ENCODE measurements at regions not wholly inside any gene's neighbourhood (a gene's known extent, or its start where the extent isn't known, plus 50 kb on each side); places are given as distances from the start of the nearest gene placed in this dataset.

DNA sequence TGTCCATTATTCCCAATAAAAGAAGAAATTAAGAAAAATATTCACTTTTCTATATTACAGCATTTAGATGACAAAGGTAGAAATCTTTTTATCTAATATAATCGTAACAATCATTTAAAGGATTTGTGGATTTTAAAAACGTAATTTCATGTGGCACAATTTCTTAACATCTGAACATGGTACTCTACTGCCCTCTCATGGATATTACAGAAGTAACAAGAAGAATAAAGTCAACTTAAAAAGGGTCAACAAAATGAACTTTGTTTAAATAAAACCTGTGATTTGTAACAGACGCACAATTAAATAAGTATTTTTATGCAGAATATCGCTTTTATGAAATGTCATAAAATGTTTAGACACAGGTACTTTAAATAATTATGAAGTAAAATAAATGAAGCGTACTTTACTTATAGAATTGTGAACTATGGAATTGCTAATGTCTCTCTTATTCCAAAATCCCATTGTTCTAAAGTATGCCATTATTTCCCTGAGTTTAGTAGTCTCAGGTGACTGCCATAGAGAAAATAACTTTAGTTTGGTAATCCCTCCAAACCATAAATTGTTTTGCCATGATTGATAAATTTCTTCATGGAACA, 366.8 kb upstream of the ZNF385D start:
- peak; percentile 52 for DNase-seq

DNA sequence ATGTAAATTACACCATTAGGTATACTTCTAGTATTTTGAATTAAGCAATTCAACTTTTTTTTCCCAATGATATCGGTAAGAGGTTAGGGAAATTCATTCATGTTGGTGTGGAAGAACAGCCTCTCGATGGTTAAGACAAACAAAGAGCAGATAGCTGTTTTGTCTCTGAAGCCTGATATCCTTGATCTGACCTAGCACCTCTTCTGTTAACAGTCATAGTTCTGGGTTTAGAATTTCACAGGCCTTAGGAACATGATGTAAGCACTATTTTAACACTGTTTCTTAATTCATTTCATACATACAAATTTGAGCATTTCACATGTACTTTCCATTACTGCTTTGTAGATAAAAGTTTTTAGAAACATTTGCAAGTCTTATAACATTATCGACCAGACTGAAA, 367.5 kb upstream of the ZNF385D start:
- no peak for DNase-seq

DNA sequence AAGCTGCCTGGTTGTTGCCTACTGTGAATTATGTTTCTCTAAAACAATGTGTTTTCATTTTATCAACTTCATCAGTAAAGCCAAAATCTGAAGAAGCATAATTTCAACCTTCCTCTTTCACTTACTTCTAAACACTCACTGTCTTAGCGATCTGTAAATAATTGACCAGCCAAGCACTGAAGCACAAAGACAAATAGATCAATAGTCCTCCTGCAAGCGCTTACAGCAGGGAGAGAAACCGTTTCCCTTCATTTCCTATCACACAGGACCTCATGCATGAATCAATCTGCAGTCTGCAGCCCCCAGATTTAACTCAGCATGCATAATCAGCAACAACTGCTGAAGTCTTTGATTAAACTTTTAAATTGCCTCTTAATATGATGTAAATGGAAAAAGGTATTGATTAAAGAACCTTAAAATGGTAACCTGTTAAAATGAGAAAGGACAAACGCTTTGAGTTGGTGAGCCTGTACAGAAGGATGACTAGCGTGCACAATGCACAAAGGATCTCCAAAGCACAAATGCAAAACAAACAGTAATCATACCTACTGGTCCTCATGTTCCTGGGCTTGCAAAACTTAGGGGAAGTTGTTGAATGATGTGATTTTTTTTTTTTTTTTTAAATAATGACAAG, 370.2 kb upstream of the ZNF385D start:
- DNase-seq: no peak

DNA sequence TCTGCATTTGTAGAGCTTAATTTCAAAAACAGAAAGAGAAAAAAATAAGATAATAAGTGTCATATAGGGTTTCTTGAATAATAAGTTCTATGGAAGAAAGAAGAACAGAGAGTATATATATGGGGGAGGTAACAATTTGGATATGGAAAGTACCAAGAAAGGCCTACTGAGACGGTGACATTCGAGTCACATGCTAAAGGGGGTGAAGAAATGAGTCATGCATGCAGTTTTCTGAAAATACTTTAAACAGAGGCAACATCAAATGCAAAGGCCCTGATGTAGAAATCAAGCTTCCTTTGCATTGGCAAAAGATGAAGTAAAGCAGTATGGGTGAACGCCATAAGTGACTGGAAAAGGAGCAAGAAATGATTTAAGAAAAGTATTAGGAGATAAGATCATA, 371.6 kb upstream of the ZNF385D start:
- DNase-seq: no peak

DNA sequence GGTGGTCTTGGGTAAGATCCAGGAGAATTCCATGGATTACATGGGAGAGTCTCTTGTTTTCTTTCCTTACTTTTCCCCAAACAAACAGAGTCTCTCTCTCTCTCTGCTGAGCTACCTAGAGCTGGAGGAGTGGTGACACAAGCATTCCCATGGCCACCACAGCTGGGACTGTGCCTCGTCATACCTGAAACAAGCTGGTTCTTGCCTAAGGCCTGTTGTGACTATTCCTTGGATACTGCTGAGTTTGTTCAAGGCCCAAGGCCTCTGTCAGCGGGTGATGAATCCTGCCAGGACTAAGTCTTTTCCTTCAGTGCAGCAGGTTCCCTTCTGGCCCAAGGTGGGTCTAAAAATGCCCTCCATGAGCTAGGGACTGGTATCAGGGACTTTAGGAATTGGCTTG, 378.1 kb upstream of the ZNF385D start:
- DNase-seq: no peak

DNA sequence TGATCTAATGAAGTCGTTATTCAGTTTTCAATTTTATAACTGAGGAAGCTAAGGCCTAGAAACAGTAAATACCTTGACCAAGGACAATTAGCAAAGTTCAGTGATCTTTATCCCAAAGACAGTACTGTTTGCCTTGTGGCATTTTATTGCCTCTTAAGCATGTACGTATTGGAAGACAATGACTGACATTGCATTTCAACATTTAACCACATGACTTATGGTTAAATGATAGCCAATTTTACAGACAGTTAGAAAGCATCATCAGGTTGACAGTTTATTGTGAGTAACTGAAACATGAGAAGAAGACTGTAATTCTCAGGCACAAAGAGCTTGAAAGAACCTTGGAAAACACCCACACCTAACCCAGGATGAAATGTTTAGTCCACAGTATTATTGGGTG, 390.8 kb upstream of the ZNF385D start:
- no peak for DNase-seq

DNA sequence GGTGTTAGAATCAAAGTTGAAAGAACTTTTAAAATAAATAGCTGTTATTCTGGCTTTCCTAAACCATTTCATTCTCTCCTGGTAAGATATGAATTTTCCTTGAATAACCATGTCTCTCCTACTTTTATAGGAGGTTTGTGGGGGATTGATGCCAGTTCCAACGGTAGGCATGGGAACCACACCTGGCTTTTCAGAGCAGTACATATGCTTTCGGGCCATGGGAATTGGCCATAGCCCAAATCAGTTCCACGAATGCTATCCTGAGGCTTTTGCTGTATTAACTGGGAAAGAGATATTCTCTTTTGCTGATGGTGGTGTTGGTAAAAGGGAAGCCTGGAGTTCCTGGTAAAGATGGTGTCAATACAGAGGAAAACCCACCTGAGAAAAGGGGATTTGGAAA, 396.2 kb upstream of the ZNF385D start:
- no peak for DNase-seq

DNA sequence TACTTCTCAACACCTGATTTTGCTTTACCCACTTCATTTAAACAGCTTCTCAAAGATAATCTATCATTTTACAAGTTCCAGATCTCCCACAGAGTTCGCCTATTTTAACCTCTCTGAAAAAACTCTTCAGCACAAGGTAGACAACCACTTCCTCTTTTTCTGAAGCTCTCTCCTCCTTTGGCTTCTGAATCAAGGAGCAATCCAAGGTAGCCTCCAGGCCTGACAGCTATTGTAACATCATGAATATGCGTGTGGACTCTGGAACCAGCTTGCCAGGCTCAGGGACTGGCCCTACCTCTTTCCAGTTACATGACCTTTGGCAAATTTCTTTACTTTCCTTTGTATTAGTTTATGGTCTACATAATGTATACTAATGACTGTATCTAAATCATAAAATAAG, 405.9 kb upstream of the ZNF385D start:
- no peak for DNase-seq

DNA sequence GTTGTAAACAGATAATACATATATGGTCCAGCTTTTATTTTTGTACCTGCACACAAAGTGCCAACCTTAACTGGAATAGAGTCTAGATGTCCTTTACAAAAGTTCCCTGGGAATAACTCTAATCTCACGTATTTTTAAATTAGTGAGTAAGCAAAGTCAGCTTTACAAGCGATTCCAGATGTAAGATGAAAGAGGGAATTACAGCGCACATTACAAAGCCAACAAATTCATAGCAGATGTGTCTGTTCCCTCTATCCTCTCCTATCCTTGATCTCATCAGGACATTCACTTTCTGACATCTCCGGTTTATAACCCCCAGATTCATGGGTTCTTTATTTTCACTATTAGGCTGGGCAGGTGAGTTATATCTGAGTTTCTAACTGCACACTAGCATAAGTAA, 406.8 kb upstream of the ZNF385D start:
- DNase-seq: no peak

DNA sequence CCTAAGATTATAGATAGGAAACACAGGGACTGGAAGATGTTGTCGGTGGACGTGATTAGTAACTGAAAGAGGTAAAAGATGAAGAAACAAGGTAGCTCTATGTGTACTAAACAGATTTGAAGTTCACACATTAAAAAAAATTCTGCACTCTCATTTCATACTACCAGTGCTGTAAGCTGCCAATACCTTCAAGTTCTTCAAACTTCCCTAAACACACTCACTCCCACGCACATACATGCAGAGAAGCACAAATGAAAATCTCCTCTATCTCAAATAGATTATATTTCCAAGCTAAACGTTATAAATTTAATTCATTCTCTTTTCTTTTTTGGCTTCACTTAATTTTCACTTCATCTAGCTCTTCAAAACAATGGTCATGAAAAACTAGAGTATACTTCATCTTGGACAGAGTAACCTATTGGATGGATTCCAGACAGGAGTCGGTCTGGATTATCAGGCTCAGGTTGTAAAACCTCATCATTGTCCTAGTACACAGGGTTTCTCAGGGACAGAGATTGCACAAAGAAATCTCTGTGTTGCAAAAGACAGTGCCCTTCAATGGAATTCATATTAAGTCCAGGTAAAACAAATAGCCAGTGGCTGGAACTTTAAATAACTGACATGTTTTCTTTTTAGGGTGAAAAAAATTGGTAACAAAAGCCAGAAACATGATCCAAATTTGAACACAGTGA, 408.1 kb upstream of the ZNF385D start:
- no peak for DNase-seq

DNA sequence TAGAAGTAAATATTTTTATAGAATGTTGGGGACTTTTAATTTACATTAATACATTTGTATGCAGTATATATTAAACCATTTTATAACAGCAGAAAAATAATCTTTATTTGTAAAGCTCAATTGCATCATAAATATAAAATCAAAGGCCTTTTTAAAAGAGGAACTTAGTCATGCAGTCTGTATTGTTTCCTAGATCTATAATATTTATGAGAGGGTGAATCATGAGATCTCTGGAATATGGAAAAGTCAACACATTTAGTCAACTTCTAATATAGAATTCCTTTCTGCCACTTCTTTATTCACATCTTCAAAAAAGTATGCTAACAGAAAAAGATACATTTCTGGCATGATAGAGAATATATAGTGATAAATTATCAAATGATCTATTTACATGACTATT, 410.3 kb upstream of the ZNF385D start:
- no peak for DNase-seq

DNA sequence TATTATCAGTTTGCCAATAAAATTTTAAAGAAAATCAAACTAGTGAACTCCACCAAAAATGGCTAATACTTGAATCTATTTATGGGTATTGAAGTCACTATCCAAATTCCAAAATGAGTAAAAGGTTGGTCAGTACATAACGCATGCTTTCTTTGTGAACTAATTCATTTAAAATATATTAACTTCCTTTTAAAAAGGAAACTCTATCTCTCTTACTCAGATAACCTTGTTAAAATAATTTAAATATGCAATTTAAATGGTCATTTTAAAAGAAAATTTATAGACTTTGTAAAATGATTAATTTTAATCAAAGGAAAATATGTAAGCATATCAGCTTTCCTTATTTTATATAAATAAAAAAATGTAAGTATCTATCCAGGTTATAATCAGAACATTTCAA, 419.4 kb upstream of the ZNF385D start:
- DNase-seq: no peak

DNA sequence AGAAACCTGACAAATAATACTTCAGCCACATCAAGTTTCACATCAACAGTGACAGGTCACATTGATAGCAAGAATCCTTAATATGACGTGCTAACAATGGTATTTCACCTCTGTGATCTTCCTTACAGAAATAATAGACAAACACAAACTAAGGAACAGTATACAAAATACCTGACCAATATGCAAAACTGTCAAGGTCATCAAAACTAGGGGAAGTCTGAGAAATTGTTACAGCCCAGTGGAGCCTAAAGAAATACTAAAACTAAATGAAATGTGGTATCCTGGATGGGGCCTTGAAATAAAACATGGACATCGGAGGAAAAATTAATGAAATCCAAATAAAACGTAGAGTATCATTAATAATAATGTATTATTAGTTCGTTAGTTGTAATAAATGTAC, 422.0 kb upstream of the ZNF385D start:
- DNase-seq: no peak

DNA sequence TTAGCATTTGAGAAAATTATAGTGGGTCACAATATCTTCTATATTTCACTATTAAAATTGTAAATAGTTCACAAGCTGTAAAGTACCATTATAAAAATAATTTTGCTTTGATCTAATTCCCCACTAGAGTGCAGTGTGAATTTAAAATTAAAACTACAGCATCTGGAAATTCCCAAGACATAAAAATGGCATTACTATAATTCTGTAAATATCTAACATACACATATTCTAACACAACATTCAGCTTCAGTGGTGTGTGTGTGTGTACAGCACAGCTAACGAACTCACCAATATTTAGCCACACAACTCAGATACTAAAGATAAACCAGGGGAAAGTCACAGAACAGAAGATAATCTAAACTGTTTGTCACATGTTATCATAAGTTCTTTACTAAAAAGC, 424.9 kb upstream of the ZNF385D start:
- DNase-seq: no peak

DNA sequence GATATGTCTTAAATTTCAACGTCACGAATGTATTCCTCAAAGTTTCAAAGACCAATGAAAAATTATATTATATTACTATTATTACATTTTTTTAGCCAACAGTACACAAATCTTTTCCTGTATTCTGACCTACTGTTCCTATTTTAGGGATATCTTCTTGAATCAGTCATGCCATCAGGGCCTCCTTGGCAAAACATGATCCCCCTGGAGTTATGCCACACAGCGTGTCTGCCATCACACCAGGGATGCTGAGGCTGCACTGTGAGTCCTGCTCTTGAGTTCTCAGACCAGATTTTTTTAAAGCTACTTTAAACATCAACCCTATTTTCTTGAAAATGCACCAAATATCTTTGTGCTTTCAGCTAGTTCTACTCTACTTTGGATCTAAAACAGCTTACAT, 425.9 kb upstream of the ZNF385D start:
- DNase-seq: no peak

DNA sequence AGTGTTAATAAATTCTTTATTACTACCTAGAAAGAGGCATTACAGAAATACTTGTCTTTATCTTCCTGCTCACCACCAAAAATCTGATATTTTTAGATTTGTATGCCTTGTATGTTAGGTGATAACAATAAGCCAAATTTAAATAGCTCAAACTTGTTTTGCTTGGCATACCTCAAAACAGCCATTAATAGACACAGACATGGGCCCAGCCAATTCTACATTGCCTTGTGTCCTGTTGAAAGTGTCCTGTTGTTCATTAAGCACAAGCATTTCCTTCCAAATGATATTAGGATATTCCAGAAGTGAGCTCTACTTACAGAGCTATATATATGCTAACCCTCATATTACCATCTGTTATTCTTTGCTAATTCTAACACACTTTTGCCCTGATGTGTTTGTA, 438.6 kb upstream of the ZNF385D start:
- DNase-seq: no peak

DNA sequence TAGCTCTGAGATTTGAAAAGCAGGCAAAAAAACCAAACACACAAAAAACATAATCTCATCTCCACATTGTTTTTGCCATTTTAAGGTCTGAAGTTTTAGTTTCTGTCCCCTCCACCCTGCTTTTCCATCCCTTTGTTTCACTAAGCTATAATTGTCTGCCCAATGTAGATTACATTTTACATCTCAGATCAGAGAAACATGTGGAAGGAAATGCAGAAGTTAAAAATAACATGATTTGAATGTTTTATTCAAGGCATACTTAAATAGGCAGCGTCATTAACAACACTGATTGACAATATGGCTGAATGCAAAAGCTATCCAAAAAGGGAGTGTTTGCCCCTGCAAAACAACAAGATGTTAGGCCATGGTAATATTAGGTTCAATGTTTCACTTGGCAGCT, 448.1 kb upstream of the ZNF385D start:
- DNase-seq: no peak

DNA sequence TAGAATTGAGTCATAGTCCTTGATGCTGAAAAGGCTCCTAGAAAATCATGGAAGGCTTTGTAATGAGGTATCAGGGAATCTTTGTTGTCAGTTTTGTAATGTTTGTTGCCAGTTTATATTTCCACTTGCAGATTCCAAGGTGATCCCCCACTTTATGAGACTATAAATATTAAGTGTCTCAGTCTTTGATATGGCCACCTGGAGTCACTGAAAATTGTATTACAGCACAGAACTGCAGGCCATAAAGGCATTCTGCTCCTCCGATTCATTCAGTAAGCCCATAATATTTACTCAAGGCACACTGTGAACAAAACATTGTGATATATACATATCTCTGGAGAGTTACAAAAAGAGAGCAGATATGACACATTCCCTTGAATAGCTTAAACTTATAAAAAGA, 457.8 kb upstream of the ZNF385D start:
- no peak for DNase-seq

DNA sequence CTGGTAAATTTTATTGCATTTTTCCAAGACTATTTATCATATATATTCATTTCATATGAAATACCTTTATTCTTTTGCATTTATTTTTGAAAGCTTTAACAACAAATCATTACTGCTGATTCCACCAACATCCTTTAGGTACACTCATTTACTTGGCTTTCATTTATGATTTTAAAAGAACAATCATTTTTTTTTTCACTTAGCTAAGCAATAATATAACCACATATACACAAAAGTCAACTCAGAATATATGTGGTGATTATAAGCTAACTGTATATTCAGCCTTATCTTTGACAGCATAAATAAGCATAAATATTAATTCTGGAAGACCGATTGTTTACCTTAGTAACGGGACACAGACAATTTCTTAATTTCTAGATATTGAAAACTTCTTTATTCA, 458.6 kb upstream of the ZNF385D start:
- no peak for DNase-seq

DNA sequence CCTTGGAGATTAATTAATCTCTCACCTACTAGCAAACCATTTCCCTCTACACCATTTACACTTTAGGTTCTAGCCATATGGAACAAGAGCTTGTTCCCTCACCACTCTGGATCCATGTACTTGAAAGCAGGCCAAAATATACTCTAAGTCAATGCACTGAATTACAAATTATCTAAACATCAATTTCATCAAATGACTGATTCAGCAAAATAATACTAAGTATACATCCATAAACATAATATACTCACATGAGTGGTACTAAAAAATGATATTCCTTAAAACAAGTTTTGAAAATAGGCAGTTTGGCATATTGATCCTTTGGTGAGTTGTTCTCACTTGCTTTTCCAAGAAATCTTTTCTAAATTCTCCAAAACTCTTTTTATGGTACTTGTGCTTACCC, 459.7 kb upstream of the ZNF385D start:
- no peak for DNase-seq

DNA sequence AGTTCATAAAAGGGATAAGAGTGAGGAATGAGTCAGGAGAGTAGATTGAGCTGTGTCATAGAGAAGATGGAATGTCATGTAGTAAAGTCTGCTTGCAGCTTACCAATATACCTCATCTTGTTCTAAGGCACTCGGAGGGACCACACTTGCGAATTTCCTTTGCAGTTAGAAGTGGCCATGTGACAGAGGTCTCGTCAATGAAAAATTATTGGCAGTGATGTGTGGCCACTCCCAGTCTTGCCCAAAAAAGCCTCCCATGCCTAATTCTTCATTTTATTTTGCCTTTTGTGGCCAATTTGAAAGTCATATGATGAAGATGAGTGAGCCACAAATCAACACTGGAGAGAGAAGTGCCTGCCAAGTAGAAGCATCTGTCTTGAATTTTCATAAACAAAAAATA, 465.6 kb upstream of the ZNF385D start:
- no peak for DNase-seq

DNA sequence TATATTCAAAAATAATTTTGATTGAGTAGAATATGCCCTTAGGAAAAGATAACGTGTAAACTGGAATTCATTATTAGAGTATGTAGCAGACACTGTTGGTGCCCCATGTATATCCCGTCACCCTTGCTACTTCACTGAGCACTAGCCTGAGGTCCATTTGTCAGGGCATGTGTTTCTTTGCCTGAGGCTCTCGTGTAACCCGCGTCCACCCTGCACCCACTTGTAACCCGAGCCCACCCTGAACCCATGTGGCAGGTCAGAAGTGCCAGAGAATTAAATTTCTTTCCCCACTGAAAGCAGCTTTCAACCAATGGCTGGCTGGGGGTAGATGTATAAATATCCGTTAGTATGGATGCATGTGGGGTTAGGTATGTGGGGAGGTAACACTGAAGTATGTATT, 474.2 kb upstream of the ZNF385D start:
- no peak for DNase-seq

DNA sequence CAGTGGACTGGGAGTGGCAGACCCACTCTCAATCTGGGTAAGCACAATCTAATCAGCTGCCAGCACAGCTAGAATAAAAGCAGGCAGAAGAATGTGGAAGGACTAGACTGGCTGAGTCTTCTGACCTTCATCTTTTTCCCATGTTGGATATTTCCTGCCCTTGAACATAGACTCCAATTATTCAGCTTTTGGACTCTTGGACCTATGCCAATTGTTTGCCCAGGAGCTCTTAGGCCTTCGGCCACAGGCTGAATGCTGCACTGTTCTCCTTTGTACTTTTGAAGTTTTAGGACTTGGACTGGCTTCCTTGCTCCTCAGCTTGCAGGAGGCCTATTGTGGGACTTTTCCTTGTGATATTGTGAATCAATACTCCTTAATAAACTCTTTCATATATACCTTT, 477.7 kb upstream of the ZNF385D start:
- no peak for DNase-seq

DNA sequence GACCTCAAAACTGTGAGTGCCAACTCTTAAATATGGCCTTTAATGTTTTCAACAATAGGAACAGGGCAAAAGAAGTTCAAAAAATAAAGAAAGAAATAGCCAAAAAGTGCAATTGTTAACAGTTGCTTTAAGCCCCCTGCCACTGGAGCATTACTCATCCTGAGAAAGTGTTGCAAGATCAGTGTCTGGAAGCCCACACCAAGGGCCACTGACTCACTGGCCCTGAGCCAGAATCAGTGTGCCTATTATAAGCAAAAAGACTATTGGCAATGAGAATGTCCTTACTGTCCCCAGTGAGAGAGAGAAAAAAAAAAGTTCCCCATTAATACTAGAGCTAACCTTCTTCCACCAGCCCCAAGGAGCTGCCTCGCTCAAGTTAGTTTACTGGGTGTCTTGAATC, 480.1 kb upstream of the ZNF385D start:
- DNase-seq: peak; percentile 34
